GM18517 (cell line): ENCODE measurements at regions not wholly inside any gene's neighbourhood (a gene's known extent, or its start where the extent isn't known, plus 50 kb on each side); places are given as distances from the start of the nearest gene placed in this dataset.
"Not testable (repeated sequence)": the region's sequence is repeated elsewhere in the genome, so short reads cannot be mapped to it uniquely, and the experiment has no call there.

Experiments
- ATAC-seq: cut with Tn5 transposase; IDR thresholded peaks from one replicate; pipeline ENCODE4 v1.9.1; 2021; ENCODE audit warnings: mild to moderate bottlenecking, moderate library complexity; ENCODE audit not compliant: unreplicated experiment

GRCh38 chr1:78203410-78203982, 157.7 kb downstream of the GIPC2 start:
- not testable (repeated sequence) for ATAC-seq

DNA sequence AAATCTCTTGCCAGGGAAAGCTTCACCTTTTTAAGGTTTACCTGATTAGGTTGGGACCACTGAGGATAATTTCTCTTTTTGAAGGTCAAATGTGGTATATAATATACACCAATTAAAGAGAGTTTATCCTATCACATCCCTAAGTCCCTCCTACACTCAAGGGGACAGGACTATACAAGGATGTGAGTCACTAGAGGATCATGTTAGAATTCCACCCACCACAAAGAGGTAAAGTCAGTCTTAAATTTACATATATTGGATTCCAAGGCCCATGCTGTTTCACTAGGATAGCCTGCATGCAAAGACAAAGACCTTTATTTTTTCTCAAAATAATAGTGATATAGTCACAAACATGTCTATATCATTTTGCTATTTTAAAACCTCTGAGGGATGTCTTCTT, 164.4 kb downstream of the GIPC2 start:
- ATAC-seq, result no peak

- ATAC-seq, result no peak
These were observed 165.8 kb downstream of the GIPC2 start for GRCh38 chr1:78211483-78212092.

GRCh38 chr1:78214334-78214733, 168.6 kb downstream of the GIPC2 start:
- ATAC-seq, result no peak

DNA sequence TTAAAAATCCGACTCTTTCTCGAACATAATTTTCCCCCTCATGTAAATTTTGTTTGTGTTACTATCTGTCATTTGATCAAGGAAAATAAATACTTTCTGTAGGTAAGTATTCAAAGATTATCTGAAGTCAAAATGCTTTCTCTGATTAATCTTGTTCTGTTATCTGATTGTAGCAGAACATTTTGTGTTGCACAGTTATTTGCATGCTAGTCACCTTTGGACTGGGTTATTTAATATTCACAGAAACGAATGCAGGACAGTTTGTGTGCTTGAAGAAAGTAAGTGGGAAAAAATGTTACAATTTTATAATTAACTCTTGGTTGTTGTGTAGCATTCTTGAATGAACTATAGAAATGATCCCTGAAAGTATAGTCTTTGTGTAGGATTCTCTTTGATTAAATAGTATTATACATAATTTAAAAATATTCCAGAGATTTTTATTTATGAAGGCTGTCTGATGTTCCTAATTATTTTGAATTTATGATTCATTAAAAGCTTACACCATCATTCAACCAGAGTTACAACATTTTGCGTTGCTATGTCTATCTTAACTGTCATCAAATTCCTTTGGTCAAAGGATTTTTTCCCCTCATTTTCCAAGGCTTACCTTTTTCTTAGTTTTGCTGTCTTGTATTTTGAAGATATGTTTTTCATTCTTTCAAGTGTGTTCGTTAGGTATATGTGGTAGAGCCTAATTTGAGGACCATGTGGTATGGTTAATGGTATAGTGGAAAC, 176.6 kb downstream of the GIPC2 start:
- ATAC-seq, result no peak

DNA sequence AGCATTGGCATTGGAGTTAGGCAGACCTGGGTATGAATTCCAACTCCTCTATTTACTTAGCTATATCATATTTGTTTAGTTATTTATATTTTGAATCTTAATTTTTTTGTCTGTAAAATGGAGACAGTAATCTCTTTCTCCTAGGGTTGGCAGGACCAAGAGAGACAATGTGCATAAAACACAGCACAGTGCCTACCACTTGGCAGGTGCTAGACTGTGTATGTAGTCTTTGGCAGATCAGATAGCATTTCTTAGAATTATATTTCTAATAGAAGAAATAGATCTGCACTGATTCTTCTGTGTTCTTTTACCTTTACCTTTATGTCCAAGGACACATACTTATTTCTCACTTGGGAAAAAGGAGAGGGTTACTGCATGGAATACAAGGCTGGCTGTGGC, 177.2 kb downstream of the GIPC2 start:
- no peak for ATAC-seq

- no peak for ATAC-seq
These were observed 177.8 kb downstream of the GIPC2 start for GRCh38 chr1:78223417-78224215.

- ATAC-seq, result no peak
These were observed 178.6 kb downstream of the GIPC2 start for GRCh38 chr1:78224246-78224785.

DNA sequence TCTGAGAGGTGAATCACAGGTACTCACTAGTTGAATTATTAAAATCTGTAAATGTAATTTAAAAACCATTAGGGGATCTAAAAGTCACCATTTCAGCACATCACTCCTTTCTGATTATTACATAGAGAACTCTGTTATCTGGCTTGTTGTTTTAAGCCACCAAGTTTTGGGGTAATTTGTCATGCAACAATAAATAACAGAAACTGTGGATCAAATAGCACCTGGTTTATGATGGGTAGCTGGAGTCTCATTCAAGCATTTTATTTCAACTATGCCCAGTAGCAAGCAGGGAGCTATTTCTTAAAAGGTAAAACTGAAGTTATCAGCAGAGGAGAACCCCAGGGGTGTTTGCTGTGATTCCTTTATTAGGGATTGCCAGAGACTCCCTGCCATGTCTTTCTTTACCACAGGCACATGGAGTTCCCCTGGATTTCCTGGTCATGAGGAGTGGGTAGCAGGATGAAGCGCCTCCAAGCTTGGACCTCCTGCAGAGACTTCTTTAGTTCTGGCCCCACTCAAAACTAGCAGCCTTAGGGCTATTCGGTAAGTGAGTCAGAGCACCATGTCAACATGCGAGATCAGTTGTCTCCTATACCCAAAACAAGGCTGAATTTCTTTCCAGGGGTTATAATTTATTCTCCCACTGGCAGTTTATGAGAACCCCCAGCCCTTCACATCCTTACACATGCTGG, 179.2 kb downstream of the GIPC2 start:
- ATAC-seq, result no peak

DNA sequence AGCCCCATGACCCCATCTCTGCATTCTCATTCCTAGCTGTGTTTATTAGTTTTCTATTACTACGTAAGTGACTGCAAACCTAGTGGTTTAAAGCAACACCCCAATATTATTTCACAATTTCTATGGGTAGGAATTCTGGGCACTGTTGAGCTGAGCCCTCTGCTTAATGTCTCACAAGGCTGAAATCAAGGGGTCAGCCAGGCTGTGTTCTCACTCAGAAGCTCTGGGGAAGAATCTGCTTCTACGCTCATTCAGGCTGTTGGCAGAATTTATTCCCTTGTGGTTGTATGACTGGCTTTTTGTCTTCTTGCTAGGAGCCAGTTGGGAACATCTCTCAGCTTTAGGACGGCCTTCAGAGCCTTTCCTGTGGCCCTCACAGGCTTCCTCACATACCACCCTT, 181.0 kb downstream of the GIPC2 start:
- no peak for ATAC-seq

GRCh38 chr1:78227705-78228635, 182.2 kb downstream of the GIPC2 start:
- ATAC-seq, result no peak

GRCh38 chr1:78229344-78229743, 183.6 kb downstream of the GIPC2 start:
- no peak for ATAC-seq

GRCh38 chr1:78231477-78231876, 185.7 kb downstream of the GIPC2 start:
- no peak for ATAC-seq

- no peak for ATAC-seq
These were observed 186.1 kb downstream of the GIPC2 start for GRCh38 chr1:78231894-78232293.

DNA sequence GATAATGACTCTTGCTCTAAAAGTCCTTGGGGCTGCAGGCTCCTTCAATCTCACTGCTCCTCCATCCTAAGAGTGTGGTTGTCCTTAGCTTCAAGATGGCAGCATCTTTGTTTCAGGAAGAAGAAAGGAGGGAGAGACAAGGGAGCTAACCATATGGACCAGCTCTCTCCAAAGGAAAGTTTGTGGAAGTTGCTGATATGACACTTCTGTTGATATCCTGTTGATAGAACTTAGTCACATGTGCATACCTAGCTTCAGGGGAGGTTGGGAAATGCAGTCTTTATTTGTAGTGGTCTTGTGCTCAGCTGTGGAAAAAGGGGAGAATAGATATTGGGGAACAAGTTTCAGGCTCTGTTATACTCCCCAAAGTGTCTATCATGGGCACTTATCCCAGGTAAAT, 186.9 kb downstream of the GIPC2 start:
- ATAC-seq, result no peak

GRCh38 chr1:78234496-78234895, 188.7 kb downstream of the GIPC2 start:
- no peak for ATAC-seq

GRCh38 chr1:78236716-78237115, 190.9 kb downstream of the GIPC2 start:
- no peak for ATAC-seq

DNA sequence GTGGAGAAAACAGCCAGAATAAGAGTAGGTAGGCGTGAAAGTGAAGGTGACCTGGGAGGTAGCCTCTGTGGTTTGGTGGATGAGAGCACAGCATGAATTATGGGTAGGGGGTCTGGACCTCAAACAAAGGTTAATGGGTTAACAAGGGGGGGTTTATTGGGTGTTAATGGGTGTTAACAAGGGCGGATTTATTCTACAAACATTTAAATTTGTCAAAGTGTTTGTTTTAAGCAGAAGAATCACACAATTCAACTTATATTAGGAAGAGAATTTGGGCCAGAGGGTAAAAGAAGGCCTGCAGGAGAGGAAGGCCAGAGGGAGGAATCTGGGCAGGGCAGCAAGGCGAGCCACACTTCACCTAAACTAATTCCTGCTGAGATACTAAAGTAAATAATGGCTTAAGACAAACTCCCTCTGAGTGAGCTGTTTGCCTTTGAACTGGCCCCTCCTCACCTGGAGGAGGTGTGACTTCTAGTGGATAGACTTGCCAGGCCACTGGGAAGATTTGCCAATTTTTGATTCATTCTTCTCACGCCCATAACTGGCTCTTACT, 191.7 kb downstream of the GIPC2 start:
- ATAC-seq, result no peak

DNA sequence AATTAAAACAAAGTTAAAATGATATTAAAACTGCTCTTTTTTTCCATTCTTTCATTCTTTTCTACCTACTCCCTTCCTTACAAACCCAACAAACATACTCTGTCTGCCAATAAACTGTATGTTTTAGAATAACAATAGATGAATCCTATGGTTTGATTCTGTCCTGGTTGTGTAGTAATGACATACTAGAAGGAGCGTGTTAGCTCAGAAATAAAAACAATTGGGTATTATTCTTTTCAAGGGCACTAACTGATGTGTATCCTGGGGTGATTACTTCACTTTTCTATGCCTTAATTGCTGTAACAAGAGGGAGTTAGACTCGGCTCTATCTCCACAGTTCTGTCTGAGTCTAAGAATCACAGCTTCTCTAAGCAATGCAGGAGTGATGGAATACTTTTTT, 194.4 kb downstream of the GIPC2 start:
- no peak for ATAC-seq
